T-helper 2 cell treated with Interferon-gamma antibody and Interleukin-4, amounts not matched to agents 5 μg/mL and 100 μg/mL, for 36 hours (primary cell): ENCODE measurements at regions not wholly inside any gene's neighbourhood (a gene's known extent, or its start where the extent isn't known, plus 50 kb on each side); places are given as distances from the start of the nearest gene placed in this dataset.

Source experiments
- DNase-seq: peaks from one replicate; pipeline ENCODE4 v3.0.0; 2021; ENCODE audit warnings: low spot score
- H3K27ac Mint-ChIP-seq: one replicate; pipeline ENCODE4 v1.8.0; 2021; ENCODE audit warnings: mild to moderate bottlenecking, mixed read lengths
- H3K27me3 Mint-ChIP-seq: one replicate; pipeline ENCODE4 v1.8.0; 2021; ENCODE audit warnings: low read depth, mixed read lengths
- H3K36me3 Mint-ChIP-seq: one replicate; pipeline ENCODE4 v1.8.0; 2021; ENCODE audit warnings: low read depth, mixed read lengths
- H3K4me1 Mint-ChIP-seq: one replicate; pipeline ENCODE4 v1.8.0; 2021; ENCODE audit warnings: low read depth, mixed read lengths
- H3K4me3 Mint-ChIP-seq: one replicate; pipeline ENCODE4 v1.8.0; 2022; ENCODE audit warnings: mild to moderate bottlenecking, moderate library complexity, mixed read lengths
- H3K9me3 Mint-ChIP-seq: one replicate; pipeline ENCODE4 v1.8.0; 2021; ENCODE audit warnings: mixed read lengths

GRCh38 chr22:48342732-48343131 is 1484.9 kb downstream of the BRD1 start:
- Mint-ChIP-seq H3K36me3 (no peaks in the 10 kb centered on the region), H3K27me3 (no peaks in the 10 kb centered on the region)

GRCh38 chr22:48342016-48342415 is 1485.7 kb downstream of the BRD1 start:
- H3K27me3 Mint-ChIP-seq = no peaks in the 10 kb centered on the region
- H3K4me3 Mint-ChIP-seq = no peak overlapping the region
- H3K9me3 Mint-ChIP-seq = no peaks in the 10 kb centered on the region
- no peak overlapping the region for H3K27ac Mint-ChIP-seq
- H3K4me1 Mint-ChIP-seq = no peaks in the 10 kb centered on the region
- no peaks in the 10 kb centered on the region for H3K36me3 Mint-ChIP-seq
- DNase-seq = no peak

More at GRCh38 chr22:48342732-48343131, 1484.9 kb downstream of the BRD1 start:
- no peak overlapping the region for H3K27ac Mint-ChIP-seq
- DNase-seq = no peak
- H3K9me3 Mint-ChIP-seq = no peaks in the 10 kb centered on the region
- no peak overlapping the region for H3K4me3 Mint-ChIP-seq
- no peaks in the 10 kb centered on the region for H3K4me1 Mint-ChIP-seq

GRCh38 chr22:48340727-48341709 is 1486.7 kb downstream of the BRD1 start:
- Mint-ChIP-seq H3K9me3 (no peaks in the 10 kb centered on the region), H3K27me3 (no peaks in the 10 kb centered on the region), H3K4me1 (no peaks in the 10 kb centered on the region), H3K36me3 (no peaks in the 10 kb centered on the region), H3K27ac (no peak overlapping the region), H3K4me3 (no peak overlapping the region)
- no peak for DNase-seq

- no peak overlapping the region for H3K27ac Mint-ChIP-seq
- no peaks in the 10 kb centered on the region for H3K27me3 Mint-ChIP-seq
- no peaks in the 10 kb centered on the region for H3K9me3 Mint-ChIP-seq
- no peak overlapping the region for H3K4me3 Mint-ChIP-seq
- no peak for DNase-seq
- H3K36me3 Mint-ChIP-seq = no peaks in the 10 kb centered on the region
- H3K4me1 Mint-ChIP-seq = no peaks in the 10 kb centered on the region
Observed at GRCh38 chr22:48340191-48340590, 1487.5 kb downstream of the BRD1 start.

- Mint-ChIP-seq H3K27me3 (no peaks in the 10 kb centered on the region), H3K36me3 (no peaks in the 10 kb centered on the region), H3K4me3 (no peak overlapping the region), H3K9me3 (no peaks in the 10 kb centered on the region), H3K4me1 (no peaks in the 10 kb centered on the region), H3K27ac (no peak overlapping the region)
- DNase-seq = no peak
Observed at GRCh38 chr22:48338793-48339705, 1488.6 kb downstream of the BRD1 start.

- Mint-ChIP-seq H3K36me3 (no peaks in the 10 kb centered on the region), H3K27me3 (no peaks in the 10 kb centered on the region), H3K4me3 (no peak overlapping the region), H3K27ac (no peak overlapping the region), H3K9me3 (no peaks in the 10 kb centered on the region), H3K4me1 (no peaks in the 10 kb centered on the region)
- DNase-seq = no peak
Observed at GRCh38 chr22:48337957-48338792, 1489.5 kb downstream of the BRD1 start.

GRCh38 chr22:48336339-48337060 is 1491.2 kb downstream of the BRD1 start:
- no peak overlapping the region for H3K4me3 Mint-ChIP-seq
- no peaks in the 10 kb centered on the region for H3K4me1 Mint-ChIP-seq
- H3K27ac Mint-ChIP-seq = no peak overlapping the region
- H3K27me3 Mint-ChIP-seq = no peaks in the 10 kb centered on the region
- no peak for DNase-seq
- no peaks in the 10 kb centered on the region for H3K9me3 Mint-ChIP-seq
- no peaks in the 10 kb centered on the region for H3K36me3 Mint-ChIP-seq

GRCh38 chr22:48335442-48336139 is 1492.1 kb downstream of the BRD1 start:
- DNase-seq = no peak
- H3K9me3 Mint-ChIP-seq = no peaks in the 10 kb centered on the region
- no peak overlapping the region for H3K4me3 Mint-ChIP-seq
- no peaks in the 10 kb centered on the region for H3K27me3 Mint-ChIP-seq
- no peaks in the 10 kb centered on the region for H3K36me3 Mint-ChIP-seq
- no peaks in the 10 kb centered on the region for H3K4me1 Mint-ChIP-seq
- H3K27ac Mint-ChIP-seq = no peak overlapping the region

GRCh38 chr22:48334971-48335370 is 1492.7 kb downstream of the BRD1 start:
- Mint-ChIP-seq H3K36me3 (no peaks in the 10 kb centered on the region), H3K27ac (no peak overlapping the region), H3K9me3 (no peaks in the 10 kb centered on the region), H3K4me3 (no peak overlapping the region), H3K4me1 (no peaks in the 10 kb centered on the region), H3K27me3 (no peaks in the 10 kb centered on the region)
- no peak for DNase-seq

- H3K9me3 Mint-ChIP-seq = no peaks in the 10 kb centered on the region
- no peaks in the 10 kb centered on the region for H3K27me3 Mint-ChIP-seq
- H3K27ac Mint-ChIP-seq = no peak overlapping the region
- no peak for DNase-seq
- no peak overlapping the region for H3K4me3 Mint-ChIP-seq
- no peaks in the 10 kb centered on the region for H3K4me1 Mint-ChIP-seq
- H3K36me3 Mint-ChIP-seq = no peaks in the 10 kb centered on the region
Observed at GRCh38 chr22:48333816-48334735, 1493.6 kb downstream of the BRD1 start.

- H3K4me1 Mint-ChIP-seq = no peaks in the 10 kb centered on the region
- no peaks in the 10 kb centered on the region for H3K36me3 Mint-ChIP-seq
- no peak overlapping the region for H3K4me3 Mint-ChIP-seq
- no peak for DNase-seq
- H3K27ac Mint-ChIP-seq = no peak overlapping the region
- H3K9me3 Mint-ChIP-seq = peaks cover 6% of the 10 kb centered on the region
- H3K27me3 Mint-ChIP-seq = no peaks in the 10 kb centered on the region
Observed at GRCh38 chr22:48333323-48333763, 1494.3 kb downstream of the BRD1 start.
